Suprapubic skin (tissue), 4 donors: ENCODE measurements at regions not wholly inside any gene's neighbourhood (a gene's known extent, or its start where the extent isn't known, plus 50 kb on each side); places are given as distances from the start of the nearest gene placed in this dataset.
"Not testable (repeated sequence)": the region's sequence is repeated elsewhere in the genome, so short reads cannot be mapped to it uniquely, and the experiment has no call there.

Experiments
- DNase-seq, 2 donors: peaks; one replicate each; pipeline ENCODE4 v3.0.0-alpha.2; 2019; ENCODE audit warnings: low spot score in 2 of 2
- H3K27ac ChIP-seq: fragments of 200-600 bp; sonication (generic); one replicate; pipeline ENCODE4 v1.5.1; 2019
- H3K27me3 ChIP-seq: fragments of 200-600 bp; sonication (generic); one replicate; pipeline ENCODE4 v1.5.1; 2019
- H3K36me3 ChIP-seq: fragments of 200-600 bp; sonication (generic); one replicate; pipeline ENCODE4 v1.5.1; 2019
- H3K4me1 ChIP-seq: fragments of 200-600 bp; sonication (generic); one replicate; pipeline ENCODE4 v1.5.1; 2019
- H3K4me3 ChIP-seq: fragments of 200-600 bp; sonication (generic); one replicate; pipeline ENCODE4 v1.5.1; 2019; ENCODE audit warnings: mild to moderate bottlenecking
- H3K9me3 ChIP-seq: fragments of 200-600 bp; sonication (generic); one replicate; pipeline ENCODE4 v1.5.1; 2019
- CTCF ChIP-seq, 2 donors: fragments of 200-600 bp in 1 of 2; fragments of 450-650 bp in 1 of 2; sonication (generic) in 1 of 2; IDR thresholded peaks; one replicate each; pipeline ENCODE4 v1.5.1; 2016 to 2019; ENCODE audit warnings: antibody characterized with exemption in 2 of 2, mild to moderate bottlenecking in 1 of 2, moderate library complexity in 1 of 2
- EP300 ChIP-seq: sonication (generic); formaldehyde crosslinking; IDR thresholded peaks from one replicate; pipeline ENCODE4 v1.6.1; 2017; ENCODE audit warnings: antibody characterized with exemption
- POLR2A ChIP-seq, 2 donors: fragments of 450-650 bp; IDR thresholded peaks; one replicate each; pipeline ENCODE4 v1.6.1; 2017; ENCODE audit warnings: antibody characterized with exemption in 2 of 2, mild to moderate bottlenecking in 2 of 2, moderate library complexity in 2 of 2
- POLR2AphosphoS5 ChIP-seq, 3 donors: sonication (generic); formaldehyde crosslinking; IDR thresholded peaks; one replicate each; pipeline ENCODE4 v1.6.1; 2017; ENCODE audit warnings: antibody characterized with exemption in 3 of 3
- WGBS: methylation state at CpG from one replicate; pipeline ENCODE4 v1.1.5; 2018; 5-methylcytosine and 5-hydroxymethylcytosine counted together

- H3K36me3 ChIP-seq: not testable (repeated sequence)
- H3K9me3 ChIP-seq: peaks cover 31% of the 10 kb centered on the region
- 81% methylated on average over 2 of the region's 3 CpGs for WGBS
Measured at GRCh38 chr11:94235772-94236171, 68.6 kb upstream of the IZUMO1R start.

GRCh38 chr11:94236416-94236815 is 68.0 kb upstream of the IZUMO1R start:
- 87% methylated on average over 4 of the region's 4 CpGs for whole genome bisulfite sequencing
- DNase-seq, H3K27me3 ChIP-seq: not testable (repeated sequence)

More at GRCh38 chr11:94235772-94236171, 68.6 kb upstream of the IZUMO1R start:
- H3K27me3 ChIP-seq, H3K27ac ChIP-seq, H3K4me3 ChIP-seq, DNase-seq, H3K4me1 ChIP-seq: not testable (repeated sequence)

GRCh38 chr11:94237447-94238153 is 66.8 kb upstream of the IZUMO1R start:
- peak; percentile 83 to 91 for DNase-seq
- not testable (repeated sequence) for H3K36me3 ChIP-seq, H3K4me3 ChIP-seq, H3K4me1 ChIP-seq, H3K27ac ChIP-seq, H3K27me3 ChIP-seq
- 82% methylated on average over 18 of the region's 18 CpGs for WGBS
- H3K9me3 ChIP-seq: peaks cover 31% of the 10 kb centered on the region

More at GRCh38 chr11:94236416-94236815, 68.0 kb upstream of the IZUMO1R start:
- H3K4me1 ChIP-seq, H3K36me3 ChIP-seq, H3K4me3 ChIP-seq, H3K27ac ChIP-seq: not testable (repeated sequence)
- peaks cover 31% of the 10 kb centered on the region for H3K9me3 ChIP-seq

GRCh38 chr11:94238154-94238735 is 66.1 kb upstream of the IZUMO1R start:
- not testable (repeated sequence) for H3K36me3 ChIP-seq, H3K4me1 ChIP-seq, H3K27me3 ChIP-seq, H3K27ac ChIP-seq, H3K4me3 ChIP-seq
- 94% methylated on average over 24 of the region's 24 CpGs for WGBS
- H3K9me3 ChIP-seq: peaks cover 31% of the 10 kb centered on the region
- DNase-seq: peak; percentile 76 to 94
- TF ChIP-seq POLR2AphosphoS5 (IDR thresholded peaks at IDR 0.05): peak in 1 of 3 donors; percentile 51

GRCh38 chr11:94238774-94239173 is 65.6 kb upstream of the IZUMO1R start:
- H3K4me1 ChIP-seq, H3K4me3 ChIP-seq, H3K36me3 ChIP-seq, H3K27ac ChIP-seq, DNase-seq, H3K27me3 ChIP-seq: not testable (repeated sequence)
- H3K9me3 ChIP-seq: peaks cover 31% of the 10 kb centered on the region

GRCh38 chr11:94241896-94242295 is 62.5 kb upstream of the IZUMO1R start:
- no peak overlapping the region for H3K4me3 ChIP-seq
- 67% methylated on average over 2 of the region's 2 CpGs for WGBS
- no peaks in the 10 kb centered on the region for H3K4me1 ChIP-seq
- H3K36me3 ChIP-seq: no peaks in the 10 kb centered on the region
- no peak for DNase-seq
- H3K27ac ChIP-seq: no peak overlapping the region
- peaks cover 17% of the 10 kb centered on the region for H3K9me3 ChIP-seq
- TF ChIP-seq POLR2A (IDR thresholded peaks at IDR 0.05) (no peak), POLR2AphosphoS5 (IDR thresholded peaks at IDR 0.05) (no peak), EP300 (no peak), CTCF (IDR thresholded peaks at IDR 0.05) (no peak)
- no peaks in the 10 kb centered on the region for H3K27me3 ChIP-seq

- H3K9me3 ChIP-seq: peaks cover 1% of the 10 kb centered on the region
- no peaks in the 10 kb centered on the region for H3K4me1 ChIP-seq
- TF ChIP-seq CTCF (IDR thresholded peaks at IDR 0.05): no peak
- TF ChIP-seq POLR2AphosphoS5 (IDR thresholded peaks at IDR 0.05): no peak
- TF ChIP-seq POLR2A (IDR thresholded peaks at IDR 0.05): no peak
- no peak for TF ChIP-seq EP300
- no peak for DNase-seq
- H3K36me3 ChIP-seq: no peaks in the 10 kb centered on the region
- 86% methylated on average over 4 of the region's 4 CpGs for WGBS
- H3K4me3 ChIP-seq: no peak overlapping the region
- H3K27ac ChIP-seq: no peak overlapping the region
- no peaks in the 10 kb centered on the region for H3K27me3 ChIP-seq
Measured at GRCh38 chr11:94243571-94244515, 60.5 kb upstream of the IZUMO1R start.
